ENCODE measurements at regions not wholly inside any gene's neighbourhood (a gene's known extent, or its start where the extent isn't known, plus 50 kb on each side); places are given as distances from the start of the nearest gene placed in this dataset.
"Not testable (repeated sequence)": the region's sequence is repeated elsewhere in the genome, so short reads cannot be mapped to it uniquely, and the experiment has no call there.

- ATAC-seq (ENCODE audit: poor library complexity), result no peak
- no peak for DNase-seq
- intact Hi-C loops (cut with DNase I), result no loop called here
Measured at GRCh38 chr16:59854846-59855439, 1120.8 kb upstream of the GOT2 start.

GRCh38 chr16:59849716-59850115 is 1115.6 kb upstream of the GOT2 start:
- no peak for ATAC-seq (ENCODE audit: poor library complexity)
- intact Hi-C loops (cut with DNase I), result no loop called here

GRCh38 chr16:59848296-59848695 is 1114.2 kb upstream of the GOT2 start:
- DNase-seq (no peak), ATAC-seq (ENCODE audit: poor library complexity) (no peak)
- intact Hi-C loops (cut with DNase I), result no loop called here

More at GRCh38 chr16:59849716-59850115, 1115.6 kb upstream of the GOT2 start:
- no peak for DNase-seq

GRCh38 chr16:59840169-59840568 is 1106.1 kb upstream of the GOT2 start:
- no peak for DNase-seq
- no peak for ATAC-seq (ENCODE audit: poor library complexity)
- intact Hi-C loops (cut with DNase I), result no loop called here

GRCh38 chr16:59826767-59827166 is 1092.7 kb upstream of the GOT2 start:
- DNase-seq (no peak), ATAC-seq (ENCODE audit: poor library complexity) (no peak)
- intact Hi-C loops (cut with DNase I), result no loop called here

DNA sequence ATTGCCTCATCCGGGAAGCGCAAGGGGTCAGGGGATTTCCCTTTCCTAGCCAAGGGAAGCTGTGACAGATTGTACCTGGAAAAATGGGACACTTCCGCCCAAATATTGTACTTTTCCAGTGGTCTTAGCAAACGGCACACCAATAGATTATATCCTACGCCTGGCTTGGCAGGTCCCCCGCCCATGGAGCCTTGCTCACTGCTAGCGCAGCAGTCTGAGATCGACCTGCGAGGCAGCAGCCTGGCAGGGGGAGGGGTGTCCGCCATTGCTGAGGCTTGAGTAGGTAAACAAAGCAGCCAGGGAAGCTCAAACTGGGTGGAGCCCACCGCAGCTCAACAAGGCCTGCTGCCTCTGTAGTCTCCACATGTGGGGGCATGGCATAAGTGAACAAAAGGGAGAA is 1075.4 kb upstream of the GOT2 start:
- DNase-seq; intact Hi-C loops (cut with DNase I); ATAC-seq (ENCODE audit: poor library complexity): not testable (repeated sequence)

GRCh38 chr16:59783191-59783590 is 1049.1 kb upstream of the GOT2 start:
- no peak for DNase-seq
- ATAC-seq (ENCODE audit: poor library complexity), result no peak
- intact Hi-C loops (cut with DNase I), result no loop called here

GRCh38 chr16:59773330-59773729 is 1039.2 kb upstream of the GOT2 start:
- ATAC-seq (ENCODE audit: poor library complexity), result no peak
- no peak for DNase-seq
- intact Hi-C loops (cut with DNase I), result no loop called here

GRCh38 chr16:59759296-59759695 is 1025.2 kb upstream of the GOT2 start:
- intact Hi-C loops (cut with DNase I), result no loop called here
- DNase-seq, result no peak
- no peak for ATAC-seq (ENCODE audit: poor library complexity)

GRCh38 chr16:59758848-59759247 is 1024.7 kb upstream of the GOT2 start:
- ATAC-seq (ENCODE audit: poor library complexity) (no peak), DNase-seq (no peak)
- intact Hi-C loops (cut with DNase I), result no loop called here

GRCh38 chr16:59754854-59755253 is 1020.7 kb upstream of the GOT2 start:
- DNase-seq (no peak), ATAC-seq (ENCODE audit: poor library complexity) (no peak)
- intact Hi-C loops (cut with DNase I), result no loop called here

DNA sequence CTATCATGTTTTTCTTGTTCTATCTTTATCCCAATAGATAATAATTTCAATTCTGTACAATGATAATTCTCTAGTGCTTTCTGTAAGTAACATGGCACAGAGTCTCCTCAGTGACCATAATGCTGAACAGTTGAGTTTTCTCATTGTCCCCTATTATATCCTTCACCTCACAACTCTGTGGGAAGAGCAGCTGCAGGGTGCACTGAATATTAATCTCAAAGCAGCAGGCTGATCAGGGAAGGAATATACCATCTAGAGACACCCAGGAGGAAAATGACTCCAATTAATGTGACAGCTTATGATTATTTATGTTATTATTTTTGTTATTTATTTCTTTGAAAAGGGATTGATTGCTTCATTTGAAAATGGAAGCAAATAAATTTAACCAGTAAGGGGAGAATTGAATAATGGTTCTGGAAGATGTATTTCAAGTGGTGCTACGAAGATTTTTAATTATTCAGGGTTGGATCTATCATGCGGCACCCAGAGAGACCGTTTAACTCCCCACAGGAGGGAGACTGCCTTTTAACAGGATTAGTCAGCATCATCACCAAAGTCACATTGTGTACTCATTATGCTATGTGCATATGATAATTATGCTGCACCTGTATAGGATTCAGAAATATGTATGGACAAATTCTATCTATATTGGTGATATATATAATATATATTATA is 1015.7 kb upstream of the GOT2 start:
- no peak for DNase-seq
- intact Hi-C loops (cut with DNase I), result no loop called here
- ATAC-seq (ENCODE audit: poor library complexity), result no peak

- DNase-seq (no peak), ATAC-seq (ENCODE audit: poor library complexity) (no peak)
- intact Hi-C loops (cut with DNase I), result no loop called here
Measured at GRCh38 chr16:59748531-59748930, 1014.4 kb upstream of the GOT2 start.

- intact Hi-C loops (cut with DNase I), result no loop called here
- DNase-seq (no peak), ATAC-seq (ENCODE audit: poor library complexity) (no peak)
Measured at GRCh38 chr16:59743504-59743903, 1009.4 kb upstream of the GOT2 start.

GRCh38 chr16:59740858-59741257 is 1006.7 kb upstream of the GOT2 start:
- intact Hi-C loops (cut with DNase I), result no loop called here
- ATAC-seq (ENCODE audit: poor library complexity), result no peak
- DNase-seq, result no peak

- DNase-seq, result no peak
- ATAC-seq (ENCODE audit: poor library complexity), result no peak
- intact Hi-C loops (cut with DNase I), result no loop called here
Measured at GRCh38 chr16:59737274-59737673, 1003.2 kb upstream of the GOT2 start.

- DNase-seq (no peak), ATAC-seq (ENCODE audit: poor library complexity) (no peak)
- intact Hi-C loops (cut with DNase I), result no loop called here
Measured at GRCh38 chr16:59733321-59733720, 999.2 kb upstream of the GOT2 start.

GRCh38 chr16:59729613-59730012 is 995.5 kb upstream of the GOT2 start:
- DNase-seq, result no peak

GRCh38 chr16:59719121-59719520 is 985.0 kb upstream of the GOT2 start:
- intact Hi-C loops (cut with DNase I), result no loop called here
- no peak for DNase-seq
- no peak for ATAC-seq (ENCODE audit: poor library complexity)

More at GRCh38 chr16:59729613-59730012, 995.5 kb upstream of the GOT2 start:
- intact Hi-C loops (cut with DNase I), result no loop called here
- no peak for ATAC-seq (ENCODE audit: poor library complexity)

GRCh38 chr16:59707436-59708226 is 973.5 kb upstream of the GOT2 start:
- no peak for ATAC-seq (ENCODE audit: poor library complexity)
- intact Hi-C loops (cut with DNase I), result no loop called here
- no peak for DNase-seq

All from Right ventricle myocardium superior (tissue), 1 donor.